ENCODE measurements at regions not wholly inside any gene's neighbourhood (a gene's known extent, or its start where the extent isn't known, plus 50 kb on each side); places are given as distances from the start of the nearest gene placed in this dataset.

DNA sequence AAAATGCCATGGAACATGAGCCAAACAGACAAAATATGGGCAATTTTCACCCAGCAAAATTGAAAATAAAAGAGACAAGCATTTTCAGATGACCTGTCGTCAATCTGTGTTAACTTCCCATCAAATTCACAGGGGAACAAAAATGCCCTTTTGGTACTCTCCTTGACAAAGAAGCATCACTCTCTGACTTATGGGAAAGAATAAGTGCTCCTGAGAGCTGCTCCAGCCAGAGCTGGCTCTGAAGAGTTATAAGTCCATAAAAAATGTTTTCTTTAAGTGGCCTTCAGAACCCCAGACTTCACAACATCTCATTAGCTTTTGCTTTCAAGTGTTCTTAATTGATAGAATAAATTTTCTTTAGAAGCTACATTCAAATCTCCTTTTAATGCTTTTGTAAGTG is 721.4 kb upstream of the GOT2 start:
- TF ChIP-seq POLR2AphosphoS5 (IDR thresholded peaks at IDR 0.05; ENCODE audit: low read depth) (no peak), STAT1 (IDR thresholded peaks at IDR 0.05; ENCODE audit: unreplicated experiment) (no peak), EZH2 (IDR thresholded peaks at IDR 0.05; ENCODE audit: low read depth, unreplicated experiment) (no peak), JUNB (IDR thresholded peaks at IDR 0.05; ENCODE audit: unreplicated experiment) (no peak)
- TF ChIP-seq, protein P1, sequence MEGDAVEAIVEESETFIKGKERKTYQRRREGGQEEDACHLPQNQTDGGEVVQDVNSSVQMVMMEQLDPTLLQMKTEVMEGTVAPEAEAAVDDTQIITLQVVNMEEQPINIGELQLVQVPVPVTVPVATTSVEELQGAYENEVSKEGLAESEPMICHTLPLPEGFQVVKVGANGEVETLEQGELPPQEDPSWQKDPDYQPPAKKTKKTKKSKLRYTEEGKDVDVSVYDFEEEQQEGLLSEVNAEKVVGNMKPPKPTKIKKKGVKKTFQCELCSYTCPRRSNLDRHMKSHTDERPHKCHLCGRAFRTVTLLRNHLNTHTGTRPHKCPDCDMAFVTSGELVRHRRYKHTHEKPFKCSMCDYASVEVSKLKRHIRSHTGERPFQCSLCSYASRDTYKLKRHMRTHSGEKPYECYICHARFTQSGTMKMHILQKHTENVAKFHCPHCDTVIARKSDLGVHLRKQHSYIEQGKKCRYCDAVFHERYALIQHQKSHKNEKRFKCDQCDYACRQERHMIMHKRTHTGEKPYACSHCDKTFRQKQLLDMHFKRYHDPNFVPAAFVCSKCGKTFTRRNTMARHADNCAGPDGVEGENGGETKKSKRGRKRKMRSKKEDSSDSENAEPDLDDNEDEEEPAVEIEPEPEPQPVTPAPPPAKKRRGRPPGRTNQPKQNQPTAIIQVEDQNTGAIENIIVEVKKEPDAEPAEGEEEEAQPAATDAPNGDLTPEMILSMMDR (conservative IDR thresholded peaks at IDR 0.05; ENCODE audit: low read depth in 2 of 2): no peak
- TF ChIP-seq, protein P2, sequence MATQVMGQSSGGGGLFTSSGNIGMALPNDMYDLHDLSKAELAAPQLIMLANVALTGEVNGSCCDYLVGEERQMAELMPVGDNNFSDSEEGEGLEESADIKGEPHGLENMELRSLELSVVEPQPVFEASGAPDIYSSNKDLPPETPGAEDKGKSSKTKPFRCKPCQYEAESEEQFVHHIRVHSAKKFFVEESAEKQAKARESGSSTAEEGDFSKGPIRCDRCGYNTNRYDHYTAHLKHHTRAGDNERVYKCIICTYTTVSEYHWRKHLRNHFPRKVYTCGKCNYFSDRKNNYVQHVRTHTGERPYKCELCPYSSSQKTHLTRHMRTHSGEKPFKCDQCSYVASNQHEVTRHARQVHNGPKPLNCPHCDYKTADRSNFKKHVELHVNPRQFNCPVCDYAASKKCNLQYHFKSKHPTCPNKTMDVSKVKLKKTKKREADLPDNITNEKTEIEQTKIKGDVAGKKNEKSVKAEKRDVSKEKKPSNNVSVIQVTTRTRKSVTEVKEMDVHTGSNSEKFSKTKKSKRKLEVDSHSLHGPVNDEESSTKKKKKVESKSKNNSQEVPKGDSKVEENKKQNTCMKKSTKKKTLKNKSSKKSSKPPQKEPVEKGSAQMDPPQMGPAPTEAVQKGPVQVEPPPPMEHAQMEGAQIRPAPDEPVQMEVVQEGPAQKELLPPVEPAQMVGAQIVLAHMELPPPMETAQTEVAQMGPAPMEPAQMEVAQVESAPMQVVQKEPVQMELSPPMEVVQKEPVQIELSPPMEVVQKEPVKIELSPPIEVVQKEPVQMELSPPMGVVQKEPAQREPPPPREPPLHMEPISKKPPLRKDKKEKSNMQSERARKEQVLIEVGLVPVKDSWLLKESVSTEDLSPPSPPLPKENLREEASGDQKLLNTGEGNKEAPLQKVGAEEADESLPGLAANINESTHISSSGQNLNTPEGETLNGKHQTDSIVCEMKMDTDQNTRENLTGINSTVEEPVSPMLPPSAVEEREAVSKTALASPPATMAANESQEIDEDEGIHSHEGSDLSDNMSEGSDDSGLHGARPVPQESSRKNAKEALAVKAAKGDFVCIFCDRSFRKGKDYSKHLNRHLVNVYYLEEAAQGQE (IDR thresholded peaks at IDR 0.05; ENCODE audit: unreplicated experiment): no peak
